DMS53 (cell line): ENCODE measurements at regions not wholly inside any gene's neighbourhood (a gene's known extent, or its start where the extent isn't known, plus 50 kb on each side); places are given as distances from the start of the nearest gene placed in this dataset.
"Not testable (repeated sequence)": the region's sequence is repeated elsewhere in the genome, so short reads cannot be mapped to it uniquely, and the experiment has no call there.

Experiments used
- DNase-seq: peaks from one replicate; lab custom pipeline; 2025; lab: John Stamatoyannopoulos, UW

- DNase-seq = no peak
Measured at GRCh38 chr9:6160579-6160978, 55.0 kb upstream of the IL33 start.

GRCh38 chr9:6153425-6153824 is 62.2 kb upstream of the IL33 start:
- no peak for DNase-seq

- DNase-seq = no peak
Measured at GRCh38 chr9:6152788-6153187, 62.8 kb upstream of the IL33 start.

- DNase-seq = peak; percentile 77
Measured at GRCh38 chr9:6150483-6150882, 65.1 kb upstream of the IL33 start.

GRCh38 chr9:6149315-6149714 is 66.3 kb upstream of the IL33 start:
- no peak for DNase-seq

- no peak for DNase-seq
Measured at GRCh38 chr9:6147846-6148245, 67.8 kb upstream of the IL33 start.

GRCh38 chr9:6144947-6145346 is 70.7 kb upstream of the IL33 start:
- DNase-seq = no peak

- DNase-seq = no peak
Measured at GRCh38 chr9:6142799-6143454, 72.7 kb upstream of the IL33 start.

- DNase-seq = not testable (repeated sequence)
Measured at GRCh38 chr9:6135780-6136179, 79.8 kb upstream of the IL33 start.

- DNase-seq = no peak
Measured at GRCh38 chr9:6134661-6135180, 80.9 kb upstream of the IL33 start.

GRCh38 chr9:6133346-6134063 is 82.1 kb upstream of the IL33 start:
- DNase-seq = peak; percentile 27

- DNase-seq = no peak
Measured at GRCh38 chr9:6132650-6133049, 83.0 kb upstream of the IL33 start.

- DNase-seq = no peak
Measured at GRCh38 chr9:6128030-6128429, 87.6 kb upstream of the IL33 start.

- peak; percentile 12 for DNase-seq
Measured at GRCh38 chr9:6126377-6126776, 89.2 kb upstream of the IL33 start.

- no peak for DNase-seq
Measured at GRCh38 chr9:6123416-6123815, 92.2 kb upstream of the IL33 start.

- DNase-seq = no peak
Measured at GRCh38 chr9:6121707-6122106, 93.9 kb upstream of the IL33 start.

- DNase-seq = no peak
Measured at GRCh38 chr9:6114424-6114823, 99.0 kb upstream of the RANBP6 start.

- DNase-seq = no peak
Measured at GRCh38 chr9:6113819-6114218, 98.4 kb upstream of the RANBP6 start.

GRCh38 chr9:6113312-6113711 is 97.9 kb upstream of the RANBP6 start:
- no peak for DNase-seq

- DNase-seq = no peak
Measured at GRCh38 chr9:6109986-6110385, 94.6 kb upstream of the RANBP6 start.

- DNase-seq = no peak
Measured at GRCh38 chr9:6109571-6109970, 94.1 kb upstream of the RANBP6 start.

GRCh38 chr9:6106711-6107339 is 91.4 kb upstream of the RANBP6 start:
- DNase-seq = peak; percentile 75

GRCh38 chr9:6105738-6106137 is 90.3 kb upstream of the RANBP6 start:
- no peak for DNase-seq
